ENCODE measurements at regions not wholly inside any gene's neighbourhood (a gene's known extent, or its start where the extent isn't known, plus 50 kb on each side); places are given as distances from the start of the nearest gene placed in this dataset.

GRCh38 chr5:135119481-135119880 lies 85.5 kb upstream of the PITX1 start:
- TF ChIP-seq POLR2AphosphoS5 (IDR thresholded peaks at IDR 0.05; ENCODE audit: insufficient read depth in 1 of 2, low read depth in 1 of 2) (no peak), CTCF (IDR thresholded peaks at IDR 0.05) (no peak), POLR2A (IDR thresholded peaks at IDR 0.05) (no peak)

Measured in vagina (tissue), 2 donors.